Gastrocnemius medialis (tissue), 4 donors: ENCODE measurements at regions not wholly inside any gene's neighbourhood (a gene's known extent, or its start where the extent isn't known, plus 50 kb on each side); places are given as distances from the start of the nearest gene placed in this dataset.

Experiments used
- POLR2A ChIP-seq, 2 donors: fragments of 450-650 bp; IDR thresholded peaks; one replicate each; pipeline ENCODE4 v1.6.1; 2017; ENCODE audit warnings: antibody characterized with exemption in 2 of 2, mild to moderate bottlenecking in 2 of 2, moderate library complexity in 2 of 2
- TF ChIP-seq, protein P1 (sequence below), 5 experiments: fragments of 450-650 bp in 3 of 5; fragments of 200-600 bp in 2 of 5; sonication (generic) in 2 of 5; IDR thresholded peaks in 4 of 5; conservative IDR thresholded peaks in 1 of 5; 1 replicate in 4 of 5; 2 replicates in 1 of 5; pipeline ENCODE4 v1.5.1; 2016 to 2019; ENCODE audit warnings: antibody characterized with exemption in 5 of 5, mild to moderate bottlenecking in 3 of 5, moderate library complexity in 3 of 5

DNA sequence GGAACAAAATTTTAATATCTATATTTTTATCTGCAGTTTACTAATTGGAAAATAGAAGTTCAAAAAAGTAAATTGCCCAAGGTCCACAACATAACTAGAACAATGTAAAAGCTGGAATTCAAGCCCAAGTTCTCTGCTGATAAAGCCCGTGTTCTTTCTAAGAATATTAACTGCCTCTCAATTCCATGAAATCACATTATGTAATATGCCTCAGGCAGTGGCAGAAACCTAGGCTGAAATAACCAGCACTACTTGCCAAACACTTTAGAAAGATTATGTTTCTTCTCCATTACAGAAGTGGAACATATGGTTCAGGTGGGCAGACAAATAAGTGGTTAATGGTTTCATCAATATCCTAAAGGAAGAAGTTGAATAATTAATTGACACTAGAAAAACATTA, 56.7 kb upstream of the ADGRL3 start:
- TF ChIP-seq, protein P1, sequence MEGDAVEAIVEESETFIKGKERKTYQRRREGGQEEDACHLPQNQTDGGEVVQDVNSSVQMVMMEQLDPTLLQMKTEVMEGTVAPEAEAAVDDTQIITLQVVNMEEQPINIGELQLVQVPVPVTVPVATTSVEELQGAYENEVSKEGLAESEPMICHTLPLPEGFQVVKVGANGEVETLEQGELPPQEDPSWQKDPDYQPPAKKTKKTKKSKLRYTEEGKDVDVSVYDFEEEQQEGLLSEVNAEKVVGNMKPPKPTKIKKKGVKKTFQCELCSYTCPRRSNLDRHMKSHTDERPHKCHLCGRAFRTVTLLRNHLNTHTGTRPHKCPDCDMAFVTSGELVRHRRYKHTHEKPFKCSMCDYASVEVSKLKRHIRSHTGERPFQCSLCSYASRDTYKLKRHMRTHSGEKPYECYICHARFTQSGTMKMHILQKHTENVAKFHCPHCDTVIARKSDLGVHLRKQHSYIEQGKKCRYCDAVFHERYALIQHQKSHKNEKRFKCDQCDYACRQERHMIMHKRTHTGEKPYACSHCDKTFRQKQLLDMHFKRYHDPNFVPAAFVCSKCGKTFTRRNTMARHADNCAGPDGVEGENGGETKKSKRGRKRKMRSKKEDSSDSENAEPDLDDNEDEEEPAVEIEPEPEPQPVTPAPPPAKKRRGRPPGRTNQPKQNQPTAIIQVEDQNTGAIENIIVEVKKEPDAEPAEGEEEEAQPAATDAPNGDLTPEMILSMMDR (IDR thresholded peaks at IDR 0.05 in 4 of 5, conservative IDR thresholded peaks at IDR 0.05 in 1 of 5), result no peak
- no peak for TF ChIP-seq POLR2A (IDR thresholded peaks at IDR 0.05)
